ENCODE measurements at regions not wholly inside any gene's neighbourhood (a gene's known extent, or its start where the extent isn't known, plus 50 kb on each side); places are given as distances from the start of the nearest gene placed in this dataset.
"Not testable (repeated sequence)": the region's sequence is repeated elsewhere in the genome, so short reads cannot be mapped to it uniquely, and the experiment has no call there.

DNA sequence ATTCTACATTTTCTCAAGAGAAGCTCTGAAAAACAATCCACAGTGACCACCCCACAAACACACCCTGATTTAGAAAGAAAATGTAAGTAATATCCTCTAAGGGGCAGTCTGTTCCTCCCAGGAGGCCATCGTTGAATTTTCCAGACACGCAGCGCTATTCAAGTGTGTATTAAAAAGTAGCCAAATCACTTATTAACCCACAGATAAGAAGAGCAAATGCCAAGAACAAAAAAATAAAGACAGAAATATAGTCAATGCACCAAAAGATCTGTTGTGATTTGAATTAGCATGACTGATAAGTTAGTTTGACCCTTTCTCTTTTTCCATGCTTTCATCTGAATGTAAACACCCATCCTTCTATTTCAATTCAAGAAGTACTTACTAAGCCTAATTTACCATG, 622.8 kb upstream of the ZNF385D start:
- no peak for DNase-seq (ENCODE audit: low spot score)
- no peak for TF ChIP-seq CTCF (IDR thresholded peaks at IDR 0.05)
- no peak overlapping the region for H3K4me3 ChIP-seq

DNA sequence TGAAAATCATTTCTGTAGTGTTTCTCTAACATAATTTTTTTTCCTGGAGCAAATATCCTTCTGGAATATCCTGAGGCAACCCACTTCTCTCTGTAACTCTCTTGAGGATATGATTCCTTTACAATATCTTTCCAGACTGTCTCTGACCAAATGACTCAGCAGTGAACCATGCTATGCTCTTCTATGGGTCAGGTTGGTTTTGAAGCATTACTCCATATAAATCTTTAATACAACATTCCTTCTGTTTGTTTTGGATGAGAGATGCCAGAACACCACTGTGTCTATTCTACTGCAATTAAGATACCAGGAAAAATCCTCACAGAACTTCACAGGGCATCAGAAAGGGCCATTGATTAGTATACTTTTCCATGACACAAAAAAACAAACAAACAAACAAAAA, 626.4 kb upstream of the ZNF385D start:
- no peak overlapping the region for H3K27ac ChIP-seq
- TF ChIP-seq CTCF (IDR thresholded peaks at IDR 0.05): no peak
- no peak overlapping the region for H3K4me3 ChIP-seq
- no peak for DNase-seq (ENCODE audit: low spot score)

More for the DNA sequence above, 622.8 kb upstream of the ZNF385D start:
- H3K27ac ChIP-seq: no peak overlapping the region

GRCh38 chr3:22378869-22379268, 627.9 kb upstream of the ZNF385D start:
- TF ChIP-seq CTCF (IDR thresholded peaks at IDR 0.05): no peak
- DNase-seq (ENCODE audit: low spot score): no peak
- Histone ChIP-seq H3K27ac (no peak overlapping the region), H3K4me3 (no peak overlapping the region)

DNA sequence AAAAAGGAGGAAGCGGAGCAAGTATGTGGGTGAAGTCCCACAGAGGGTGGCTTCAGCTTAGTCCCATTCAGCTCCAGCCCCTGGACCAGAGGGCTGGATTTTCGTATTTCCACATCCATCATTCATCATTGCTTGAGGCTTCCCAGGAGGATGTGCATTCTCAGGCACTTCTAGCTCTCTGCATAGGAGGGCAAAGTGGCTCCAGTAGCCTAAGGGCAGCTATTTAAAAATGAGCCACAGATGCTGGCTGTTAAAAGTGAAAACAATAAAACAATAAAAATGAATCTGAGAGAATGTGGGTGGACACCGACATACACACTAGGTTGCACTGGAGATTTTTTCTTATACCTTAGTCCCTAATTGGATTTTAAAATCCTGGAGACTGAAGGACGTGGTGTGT, 629.2 kb upstream of the ZNF385D start:
- Histone ChIP-seq H3K27ac (no peak overlapping the region), H3K4me3 (no peak overlapping the region)
- TF ChIP-seq CTCF (IDR thresholded peaks at IDR 0.05): no peak
- no peak for DNase-seq (ENCODE audit: low spot score)

DNA sequence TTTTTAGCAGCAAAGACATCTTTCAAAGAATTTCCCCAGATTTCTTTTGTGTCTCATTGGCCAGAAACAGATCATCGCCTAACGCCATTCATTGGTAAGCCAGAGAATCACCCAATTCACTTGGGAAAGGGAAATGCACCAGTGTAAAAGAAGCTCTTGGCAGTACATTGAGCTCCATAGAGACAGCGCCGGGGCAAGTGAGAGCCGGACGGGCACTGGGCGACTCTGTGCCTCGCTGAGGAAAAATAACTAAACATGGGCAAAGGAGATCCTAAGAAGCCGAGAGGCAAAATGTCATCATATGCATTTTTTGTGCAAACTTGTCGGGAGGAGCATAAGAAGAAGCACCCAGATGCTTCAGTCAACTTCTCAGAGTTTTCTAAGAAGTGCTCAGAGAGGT, 630.6 kb upstream of the ZNF385D start:
- DNase-seq (ENCODE audit: low spot score); H3K4me3 ChIP-seq; H3K27ac ChIP-seq: not testable (repeated sequence)

DNA sequence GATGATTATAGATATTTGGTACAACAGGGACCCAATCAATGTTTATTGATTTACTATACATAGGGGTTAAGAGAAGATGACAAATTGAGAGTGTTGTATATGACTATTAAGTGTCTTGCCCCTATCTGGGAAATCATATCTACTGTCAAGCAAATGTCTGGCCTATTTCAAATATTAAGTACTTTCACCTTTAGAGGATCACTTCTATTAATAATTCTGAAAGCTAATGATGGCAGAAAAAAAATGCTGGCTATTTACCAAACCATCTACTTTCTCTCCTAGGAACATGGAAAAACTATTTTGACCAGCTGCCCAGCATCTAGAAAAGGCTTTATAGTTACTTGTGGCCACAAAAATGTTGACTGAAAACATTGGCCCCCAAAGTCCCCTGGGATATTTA, 632.3 kb upstream of the ZNF385D start:
- TF ChIP-seq CTCF (IDR thresholded peaks at IDR 0.05): no peak
- H3K27ac ChIP-seq: no peak overlapping the region
- H3K4me3 ChIP-seq: no peak overlapping the region
- no peak for DNase-seq (ENCODE audit: low spot score)

DNA sequence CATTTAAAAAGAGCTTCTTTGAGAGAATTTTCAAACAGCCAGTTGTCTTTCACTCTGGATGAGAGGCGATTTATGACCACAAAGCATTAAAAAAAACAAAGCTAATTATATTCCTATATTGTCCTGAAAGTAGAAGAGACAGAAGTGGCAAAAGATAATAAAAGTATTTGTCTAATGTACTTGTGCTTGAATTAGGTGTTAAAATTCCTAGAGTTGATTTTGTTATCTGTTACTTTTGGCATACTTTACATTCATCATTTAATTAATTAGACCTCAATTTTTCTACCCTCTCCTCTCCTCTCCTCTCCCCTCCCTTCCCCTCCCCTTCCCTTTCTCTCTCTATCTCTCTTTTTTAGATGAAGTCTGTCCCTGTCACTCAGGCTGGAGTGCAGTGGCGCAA, 635.1 kb upstream of the ZNF385D start:
- no peak overlapping the region for H3K27ac ChIP-seq
- DNase-seq (ENCODE audit: low spot score): no peak
- TF ChIP-seq CTCF (IDR thresholded peaks at IDR 0.05): no peak
- H3K4me3 ChIP-seq: no peak overlapping the region

DNA sequence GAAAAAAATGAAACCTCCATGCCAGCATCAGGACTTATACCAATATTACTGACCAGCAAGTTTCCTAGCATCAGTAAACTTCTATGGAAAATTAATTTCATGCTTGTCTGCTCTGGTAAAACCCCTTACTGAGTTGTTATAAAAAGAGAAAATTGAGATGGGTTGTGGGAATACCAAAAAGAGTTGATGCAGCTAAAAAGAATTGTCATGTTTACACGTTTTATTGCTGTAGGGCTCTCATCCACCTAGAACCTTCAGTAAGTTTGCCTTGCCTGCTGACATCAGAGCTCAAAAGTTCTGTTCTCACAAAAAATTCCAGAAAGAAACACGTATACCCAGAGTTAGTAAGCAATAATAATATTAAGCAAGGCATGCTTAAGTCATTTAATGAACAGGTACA, 641.3 kb upstream of the ZNF385D start:
- Histone ChIP-seq H3K27ac (no peak overlapping the region), H3K4me3 (no peak overlapping the region)
- DNase-seq (ENCODE audit: low spot score): no peak
- TF ChIP-seq CTCF (IDR thresholded peaks at IDR 0.05): no peak
